Osteoblast (primary cell): ENCODE measurements at regions not wholly inside any gene's neighbourhood (a gene's known extent, or its start where the extent isn't known, plus 50 kb on each side); places are given as distances from the start of the nearest gene placed in this dataset.

Experiments
- DNase-seq: peaks from one replicate; pipeline ENCODE4 v3.0.0; 2011; ENCODE audit warnings: low spot score, mixed read lengths; ENCODE audit not compliant: insufficient read length; ENCODE audit errors: missing footprints
- H2AFZ ChIP-seq: 2 replicates; pipeline ENCODE4 v1.6.0; 2011; ENCODE audit warnings: mild to moderate bottlenecking, low read length
- H3K27ac ChIP-seq: 2 replicates; pipeline ENCODE4 v1.5.1; 2011; ENCODE audit warnings: mild to moderate bottlenecking, low read depth, low read length, moderate library complexity
- H3K27me3 ChIP-seq: 2 replicates; pipeline ENCODE4 v1.6.0; 2012; ENCODE audit warnings: mild to moderate bottlenecking, control low read depth, inconsistent platforms, low read length, moderate library complexity; ENCODE audit not compliant: insufficient read depth
- H3K36me3 ChIP-seq: 2 replicates; pipeline ENCODE4 v1.5.1; 2011; ENCODE audit warnings: mild to moderate bottlenecking, low read length, control low read depth, moderate library complexity; ENCODE audit not compliant: insufficient read depth
- H3K4me1 ChIP-seq: 2 replicates; pipeline ENCODE4 v1.5.1; 2011; ENCODE audit warnings: mild to moderate bottlenecking, low read length, control low read depth, moderate library complexity; ENCODE audit not compliant: insufficient read depth
- H3K4me2 ChIP-seq: 2 replicates; pipeline ENCODE4 v1.6.0; 2011; ENCODE audit warnings: mild to moderate bottlenecking, low read length; ENCODE audit not compliant: insufficient read depth
- H3K4me3 ChIP-seq: fragments of 200-600 bp; sonication (generic); 3 replicates; pipeline ENCODE4 v1.5.1; 2012; ENCODE audit warnings: mild to moderate bottlenecking, low read length, inconsistent platforms; ENCODE audit not compliant: insufficient read depth
- H3K79me2 ChIP-seq: 2 replicates; pipeline ENCODE4 v1.6.0; 2012; ENCODE audit warnings: mild to moderate bottlenecking, low read length, control low read depth, inconsistent platforms; ENCODE audit not compliant: insufficient read depth
- H3K9me3 ChIP-seq: 2 replicates; pipeline ENCODE4 v1.5.1; 2011; ENCODE audit warnings: low read depth, low read length, control low read depth
- H4K20me1 ChIP-seq: 2 replicates; pipeline ENCODE4 v1.6.0; 2012; ENCODE audit warnings: mild to moderate bottlenecking, low read length, control low read depth; ENCODE audit not compliant: insufficient read depth
- CTCF ChIP-seq: IDR thresholded peaks from 2 replicates; pipeline ENCODE4 v1.5.1; 2011; ENCODE audit warnings: mild to moderate bottlenecking, low read depth, low read length, moderate library complexity; ENCODE audit errors: extremely low read depth

GRCh38 chr4:124037236-124037635 lies 640.6 kb downstream of the SPRY1 start:
- Histone ChIP-seq H3K36me3 (no peaks in the 10 kb centered on the region), H3K27ac (no peak overlapping the region), H4K20me1 (no peaks in the 10 kb centered on the region), H3K27me3 (no peaks in the 10 kb centered on the region), H2AFZ (no peak overlapping the region), H3K4me1 (no peaks in the 10 kb centered on the region), H3K9me3 (no peaks in the 10 kb centered on the region), H3K4me3 (no peak overlapping the region), H3K4me2 (no peak overlapping the region), H3K79me2 (no peaks in the 10 kb centered on the region)
- DNase-seq = no peak
- TF ChIP-seq CTCF = no peak

- no peak for DNase-seq
- no peaks in the 10 kb centered on the region for H3K4me1 ChIP-seq
- no peak overlapping the region for H2AFZ ChIP-seq
- no peaks in the 10 kb centered on the region for H4K20me1 ChIP-seq
- H3K4me2 ChIP-seq = no peak overlapping the region
- H3K27ac ChIP-seq = no peak overlapping the region
- no peaks in the 10 kb centered on the region for H3K27me3 ChIP-seq
- H3K36me3 ChIP-seq = no peaks in the 10 kb centered on the region
- no peak for TF ChIP-seq CTCF
- no peaks in the 10 kb centered on the region for H3K79me2 ChIP-seq
- no peaks in the 10 kb centered on the region for H3K9me3 ChIP-seq
- H3K4me3 ChIP-seq = no peak overlapping the region
Measured at GRCh38 chr4:124044330-124044729, 647.7 kb downstream of the SPRY1 start.

- Histone ChIP-seq H3K4me1 (no peaks in the 10 kb centered on the region), H3K4me3 (no peak overlapping the region), H3K27ac (no peak overlapping the region), H2AFZ (no peak overlapping the region), H3K27me3 (no peaks in the 10 kb centered on the region), H4K20me1 (no peaks in the 10 kb centered on the region), H3K36me3 (no peaks in the 10 kb centered on the region), H3K4me2 (no peak overlapping the region), H3K79me2 (no peaks in the 10 kb centered on the region), H3K9me3 (no peaks in the 10 kb centered on the region)
- no peak for DNase-seq
- no peak for TF ChIP-seq CTCF
Measured at GRCh38 chr4:124044867-124045266, 648.3 kb downstream of the SPRY1 start.

GRCh38 chr4:124046190-124046589 lies 649.6 kb downstream of the SPRY1 start:
- no peaks in the 10 kb centered on the region for H3K36me3 ChIP-seq

More at GRCh38 chr4:124046190-124046589, 649.6 kb downstream of the SPRY1 start:
- no peak overlapping the region for H3K27ac ChIP-seq
- no peak overlapping the region for H2AFZ ChIP-seq
- no peaks in the 10 kb centered on the region for H3K79me2 ChIP-seq
- H3K27me3 ChIP-seq = no peaks in the 10 kb centered on the region
- H3K9me3 ChIP-seq = no peaks in the 10 kb centered on the region
- H3K4me2 ChIP-seq = no peak overlapping the region
- no peaks in the 10 kb centered on the region for H4K20me1 ChIP-seq
- no peak overlapping the region for H3K4me3 ChIP-seq
- H3K4me1 ChIP-seq = no peaks in the 10 kb centered on the region
- DNase-seq = no peak
- no peak for TF ChIP-seq CTCF
